B cell (primary cell): ENCODE measurements at regions not wholly inside any gene's neighbourhood (a gene's known extent, or its start where the extent isn't known, plus 50 kb on each side); places are given as distances from the start of the nearest gene placed in this dataset.

Experiments used
- ATAC-seq: fragments of 200-7000 bp; cut with Tn5 transposase; one replicate; pipeline ENCODE4 v1.10.0; 2021; ENCODE audit warnings: low read depth, mild to moderate bottlenecking, moderate number of reproducible peaks, moderate library complexity
- CTCF ChIA-PET: fragments of 350-600 bp; sonication (Branson Sonifier 250); formaldehyde crosslinking; loops from one replicate; lab custom pipeline; 2021; ENCODE audit warnings: antibody characterized with exemption, inconsistent platforms; lab: Charles Lee
- POLR2A ChIA-PET: fragments of 350-600 bp; sonication (Branson Sonifier 250); formaldehyde crosslinking; loops from one replicate; lab custom pipeline; 2021; ENCODE audit warnings: antibody characterized with exemption; lab: Charles Lee
- DNase-seq: peaks from one replicate; pipeline ENCODE4 v3.0.0; 2013
- H2AFZ ChIP-seq: 2 replicates; pipeline ENCODE4 v1.6.1; 2012; ENCODE audit warnings: mild to moderate bottlenecking, low read depth, low read length; ENCODE audit not compliant: insufficient read depth, poor library complexity, severe bottlenecking
- H3K27ac ChIP-seq, 2 donors: 1 replicate in 1 of 2; 2 replicates in 1 of 2; pipeline ENCODE4 v1.5.1; 2012 to 2013; ENCODE audit warnings: low read length in 2 of 2, mild to moderate bottlenecking in 2 of 2, moderate library complexity in 1 of 2
- H3K27me3 ChIP-seq, 4 experiments: fragments of 200-600 bp in 1 of 4; sonication (generic) in 1 of 4; replicated peaks in 1 of 4; 1 replicate in 2 of 4; 2 replicates in 2 of 4; pipeline versions ENCODE4 v1.6.1 to v1.7.0; 2013 to 2016; ENCODE audit warnings: low read length in 3 of 4, mild to moderate bottlenecking in 2 of 4, mixed read lengths in 1 of 4, moderate library complexity in 1 of 4; ENCODE audit not compliant: insufficient read depth in 4 of 4, control insufficient read depth in 3 of 4; ENCODE audit errors: control extremely low read depth in 1 of 4
- H3K36me3 ChIP-seq, 2 experiments: replicated peaks in 1 of 2; 1 replicate in 1 of 2; 2 replicates in 1 of 2; pipeline versions ENCODE4 v1.6.1 to v1.7.1; 2013; ENCODE audit warnings: low read length in 1 of 2; ENCODE audit not compliant: insufficient read depth in 2 of 2, control insufficient read depth in 1 of 2; ENCODE audit errors: control extremely low read depth in 1 of 2, extremely low read depth in 1 of 2
- H3K4me1 ChIP-seq, 2 donors: fragments of 200-600 bp in 1 of 2; sonication (generic) in 1 of 2; 1 replicate in 1 of 2; 2 replicates in 1 of 2; pipeline versions ENCODE4 v1.5.1 to v1.6.1; 2013 to 2017; ENCODE audit warnings: low read length in 2 of 2; ENCODE audit not compliant: control insufficient read depth in 2 of 2, insufficient read depth in 2 of 2
- H3K4me2 ChIP-seq: replicated peaks from 2 replicates; pipeline ENCODE3; 2012; ENCODE audit warnings: mild to moderate bottlenecking, low read depth, low read length; ENCODE audit not compliant: poor library complexity, severe bottlenecking
- H3K4me3 ChIP-seq, 5 experiments: fragments of 200-600 bp in 1 of 5; sonication (generic) in 1 of 5; 1 replicate in 3 of 5; 2 replicates in 2 of 5; pipeline versions ENCODE4 v1.5.1 to v1.7.0; 2011 to 2016; ENCODE audit warnings: low read length in 4 of 5, mild to moderate bottlenecking in 4 of 5, low read depth in 2 of 5, control low read depth in 1 of 5, moderate library complexity in 1 of 5; ENCODE audit not compliant: insufficient read depth in 1 of 5; ENCODE audit errors: control extremely low read depth in 1 of 5, extremely low read depth in 1 of 5
- H3K79me2 ChIP-seq: fragments of 200-600 bp; sonication (generic); one replicate; pipeline ENCODE4 v1.6.0; 2016; ENCODE audit warnings: low read length; ENCODE audit not compliant: control insufficient read depth, insufficient read depth
- H3K9ac ChIP-seq: fragments of 200-600 bp; sonication (generic); 2 replicates; pipeline ENCODE4 v1.6.1; 2017; ENCODE audit warnings: mild to moderate bottlenecking, low read length, moderate library complexity
- H3K9me3 ChIP-seq, 3 donors: one replicate each; pipeline versions ENCODE4 v1.6.1 to v1.7.1; 2013; ENCODE audit warnings: low read length in 2 of 3; ENCODE audit not compliant: control insufficient read depth in 2 of 3, insufficient read depth in 1 of 3; ENCODE audit errors: control extremely low read depth in 1 of 3
- H4K20me1 ChIP-seq: 2 replicates; pipeline ENCODE4 v1.6.0; 2012; ENCODE audit warnings: mild to moderate bottlenecking, low read length; ENCODE audit not compliant: insufficient read depth, control insufficient read depth, poor library complexity, severe bottlenecking
- H3K27ac Mint-ChIP-seq: one replicate; pipeline ENCODE4 v1.8.0; 2021; ENCODE audit warnings: mixed read lengths
- H3K27me3 Mint-ChIP-seq: one replicate; pipeline ENCODE4 v1.8.0; 2021; ENCODE audit warnings: mixed read lengths
- H3K4me1 Mint-ChIP-seq: one replicate; pipeline ENCODE4 v1.8.0; 2021; ENCODE audit warnings: mixed read lengths
- H3K4me3 Mint-ChIP-seq: one replicate; pipeline ENCODE4 v1.8.0; 2021; ENCODE audit warnings: mixed read lengths
- H3K9me3 Mint-ChIP-seq: one replicate; pipeline ENCODE4 v1.8.0; 2022; ENCODE audit warnings: mixed read lengths; ENCODE audit not compliant: insufficient read depth
- CTCF ChIP-seq: fragments of 200-600 bp; IDR thresholded peaks from one replicate; pipeline ENCODE4 v1.8.0; 2022; ENCODE audit warnings: antibody characterized with exemption, mild to moderate bottlenecking
- EZH2 ChIP-seq: IDR thresholded peaks from 2 replicates; pipeline ENCODE4 v1.6.1; 2012; ENCODE audit warnings: borderline replicate concordance, low read depth, mild to moderate bottlenecking, moderate library complexity, low read length; ENCODE audit not compliant: insufficient read depth, poor library complexity, severe bottlenecking
- WGBS: methylation state at CpG from one replicate; pipeline ENCODE4 v1.1.5; 2013; ENCODE audit warnings: missing lambda C conversion rate; ENCODE audit not compliant: insufficient coverage; 5-methylcytosine and 5-hydroxymethylcytosine counted together
- intact Hi-C: fragments of 100-400 bp; cut with micrococcal nuclease; formaldehyde crosslinking; loops from one replicate; pipeline ENCODE4 v1.10.0; 2022

- ATAC-seq (no peak), DNase-seq (no peak)
- Histone ChIP-seq H4K20me1 (no peaks in the 10 kb centered on the region), H3K4me2 (no peak overlapping the region), H3K27ac (no peak overlapping the region), H3K9me3 (no peaks in the 10 kb centered on the region), H3K4me3 (no peak overlapping the region), H3K9ac (no peak overlapping the region), H3K27me3 (peaks cover 0 to 7% (median 1%) of the 10 kb centered on the region in 4 experiments), H3K4me1 (peaks cover 0 to 4% of the 10 kb centered on the region in 2 donors), H2AFZ (no peak overlapping the region), H3K79me2 (no peaks in the 10 kb centered on the region), H3K36me3 (no peaks in the 10 kb centered on the region)
- H3K27me3 Mint-ChIP-seq: peaks cover 37% of the 10 kb centered on the region
- 82% methylated on average over 9 of the region's 10 CpGs for WGBS
- no peaks in the 10 kb centered on the region for H3K9me3 Mint-ChIP-seq
- ChIA-PET POLR2A (no interaction called here), CTCF (no interaction called here)
- H3K27ac Mint-ChIP-seq: no peak overlapping the region
- intact Hi-C loops: no loop called here
- no peak for TF ChIP-seq EZH2
- no peak for TF ChIP-seq CTCF
- H3K4me1 Mint-ChIP-seq: peaks cover 14% of the 10 kb centered on the region
- no peak overlapping the region for H3K4me3 Mint-ChIP-seq
These were observed 423.6 kb upstream of the POU3F3 start for GRCh38 chr2:104430359-104430740.

GRCh38 chr2:104430852-104431251, 423.1 kb upstream of the POU3F3 start:
- Histone ChIP-seq H3K4me2 (no peak overlapping the region), H4K20me1 (no peaks in the 10 kb centered on the region), H3K27ac (no peak overlapping the region), H3K79me2 (no peaks in the 10 kb centered on the region), H3K9me3 (no peaks in the 10 kb centered on the region), H3K9ac (no peak overlapping the region), H3K36me3 (no peaks in the 10 kb centered on the region), H3K4me3 (no peak overlapping the region), H3K4me1 (peaks cover 0 to 4% of the 10 kb centered on the region in 2 donors), H3K27me3 (peaks cover 0 to 7% (median 3%) of the 10 kb centered on the region in 4 experiments), H2AFZ (no peak overlapping the region)
- ATAC-seq: no peak
- Mint-ChIP-seq H3K9me3 (no peaks in the 10 kb centered on the region), H3K27ac (no peak overlapping the region), H3K4me1 (peaks cover 14% of the 10 kb centered on the region), H3K27me3 (peaks cover 42% of the 10 kb centered on the region), H3K4me3 (no peak overlapping the region)
- POLR2A ChIA-PET: no interaction called here
- intact Hi-C loops: no loop called here
- no peak for DNase-seq
- TF ChIP-seq EZH2 (no peak), CTCF (no peak)
- WGBS: 92% methylated on average over 5 of the region's 7 CpGs
- CTCF ChIA-PET: no interaction called here
